Stimulated activated CD4-positive, alpha-beta T cell treated with anti-CD3 and anti-CD28 coated beads, Interleukin-1b, Interleukin-23, amount 100 ng/mL, for 48 hours (primary cell): ENCODE measurements at regions not wholly inside any gene's neighbourhood (a gene's known extent, or its start where the extent isn't known, plus 50 kb on each side); places are given as distances from the start of the nearest gene placed in this dataset.

Experiments
- DNase-seq: peaks from one replicate; pipeline ENCODE4 v3.0.0-alpha.2; 2020

- no peak for DNase-seq
Observed at GRCh38 chr4:162457071-162457865, 293.5 kb upstream of the FSTL5 start.

GRCh38 chr4:162456106-162456505, 292.3 kb upstream of the FSTL5 start:
- DNase-seq, result no peak

GRCh38 chr4:162450531-162451035, 286.8 kb upstream of the FSTL5 start:
- DNase-seq, result no peak

GRCh38 chr4:162443510-162443909, 279.7 kb upstream of the FSTL5 start:
- DNase-seq, result no peak

GRCh38 chr4:162442128-162442527, 278.3 kb upstream of the FSTL5 start:
- no peak for DNase-seq

- no peak for DNase-seq
Observed at GRCh38 chr4:162422312-162422711, 258.5 kb upstream of the FSTL5 start.

- DNase-seq, result no peak
Observed at GRCh38 chr4:162410854-162411253, 247.1 kb upstream of the FSTL5 start.

- no peak for DNase-seq
Observed at GRCh38 chr4:162409048-162409447, 245.2 kb upstream of the FSTL5 start.

- DNase-seq, result no peak
Observed at GRCh38 chr4:162408309-162408708, 244.5 kb upstream of the FSTL5 start.

- DNase-seq, result no peak
Observed at GRCh38 chr4:162406637-162407365, 243.0 kb upstream of the FSTL5 start.

GRCh38 chr4:162403932-162404331, 240.1 kb upstream of the FSTL5 start:
- DNase-seq, result no peak

GRCh38 chr4:162403419-162403818, 239.6 kb upstream of the FSTL5 start:
- DNase-seq, result no peak

GRCh38 chr4:162401021-162401420, 237.2 kb upstream of the FSTL5 start:
- no peak for DNase-seq

GRCh38 chr4:162392946-162393345, 229.1 kb upstream of the FSTL5 start:
- no peak for DNase-seq

- no peak for DNase-seq
Observed at GRCh38 chr4:162366146-162366545, 202.3 kb upstream of the FSTL5 start.

GRCh38 chr4:162364651-162365050, 200.9 kb upstream of the FSTL5 start:
- no peak for DNase-seq

- no peak for DNase-seq
Observed at GRCh38 chr4:162360369-162361149, 196.8 kb upstream of the FSTL5 start.

GRCh38 chr4:162356181-162356580, 192.4 kb upstream of the FSTL5 start:
- no peak for DNase-seq

GRCh38 chr4:162352580-162353107, 188.8 kb upstream of the FSTL5 start:
- DNase-seq, result no peak

- DNase-seq, result no peak
Observed at GRCh38 chr4:162350331-162350730, 186.5 kb upstream of the FSTL5 start.

GRCh38 chr4:162349395-162349794, 185.6 kb upstream of the FSTL5 start:
- no peak for DNase-seq

- DNase-seq, result no peak
Observed at GRCh38 chr4:162347842-162348213, 184.0 kb upstream of the FSTL5 start.

- no peak for DNase-seq
Observed at GRCh38 chr4:162347156-162347841, 183.5 kb upstream of the FSTL5 start.
